Endothelial cell of umbilical vein (primary cell): ENCODE measurements at regions not wholly inside any gene's neighbourhood (a gene's known extent, or its start where the extent isn't known, plus 50 kb on each side); places are given as distances from the start of the nearest gene placed in this dataset.

Experiments used
- BruUV-seq: library from RNA; stranded (reverse); fragments of 400-500 nt; replicated peaks from 2 replicates; lab custom pipeline; 2021; lab: Mats Ljungman, UMichigan
- CTCF ChIA-PET: fragments of 300-600, 350-600 bp; sonication (Branson Sonifier 250); formaldehyde crosslinking; loops from one replicate; lab custom pipeline; 2021; ENCODE audit warnings: antibody characterized with exemption, inconsistent platforms; lab: Charles Lee
- POLR2A ChIA-PET: fragments of 300-600, 350-600 bp; sonication (Branson Sonifier 250); formaldehyde crosslinking; loops from one replicate; lab custom pipeline; 2021; ENCODE audit warnings: antibody characterized with exemption, inconsistent platforms; lab: Charles Lee
- DNase-seq: peaks from one replicate; pipeline ENCODE4 v3.0.0-alpha.2; 2011; ENCODE audit warnings: low read depth, low spot score
- FAIRE-seq: peaks from 2 replicates; lab custom pipeline; 2011; peaks lifted over from hg19 to GRCh38; lab: Jason Lieb, UNC
- H2AFZ ChIP-seq: 2 replicates; pipeline ENCODE4 v1.6.0; 2012; ENCODE audit warnings: low read depth, low read length, control low read depth, inconsistent platforms
- H3K27ac ChIP-seq: 2 replicates; pipeline ENCODE4 v1.5.1; 2011; ENCODE audit warnings: low read depth, mild to moderate bottlenecking, control low read depth, low read length, moderate library complexity; ENCODE audit not compliant: insufficient read depth
- H3K27me3 ChIP-seq, 2 experiments: 2 replicates each; pipeline versions ENCODE4 v1.6.0 to v1.6.1; 2011; ENCODE audit warnings: low read length in 2 of 2, mixed read lengths in 1 of 2; ENCODE audit not compliant: control insufficient read depth in 2 of 2, insufficient read depth in 2 of 2
- H3K36me3 ChIP-seq, 2 experiments: 2 replicates in 1 of 2; 3 replicates in 1 of 2; pipeline ENCODE4 v1.5.1; 2011; ENCODE audit warnings: low read length in 2 of 2, mild to moderate bottlenecking in 1 of 2, moderate library complexity in 1 of 2; ENCODE audit not compliant: control insufficient read depth in 2 of 2, insufficient read depth in 2 of 2; ENCODE audit errors: extremely low read depth in 1 of 2
- H3K4me1 ChIP-seq: 3 replicates; pipeline ENCODE4 v1.5.1; 2011; ENCODE audit warnings: mild to moderate bottlenecking, low read length; ENCODE audit not compliant: control insufficient read depth, insufficient read depth; ENCODE audit errors: extremely low read depth
- H3K4me2 ChIP-seq: 2 replicates; pipeline ENCODE4 v1.6.1; 2011; ENCODE audit warnings: low read length, control low read depth, mixed read lengths; ENCODE audit not compliant: insufficient read depth
- H3K4me3 ChIP-seq, 3 experiments: fragments of 200-600 bp in 1 of 3; sonication (generic), shearing (Covaris generic) in 1 of 3; replicated peaks in 1 of 3; 2 replicates each; pipeline ENCODE4 v1.5.1; 2011 to 2016; ENCODE audit warnings: control low read depth in 3 of 3, low read length in 3 of 3, mild to moderate bottlenecking in 2 of 3, inconsistent platforms in 1 of 3, low read depth in 1 of 3, moderate library complexity in 1 of 3; ENCODE audit not compliant: insufficient read depth in 1 of 3
- H3K79me2 ChIP-seq: 2 replicates; pipeline ENCODE4 v1.6.0; 2012; ENCODE audit warnings: low read length, inconsistent platforms; ENCODE audit not compliant: control insufficient read depth, insufficient read depth
- H3K9ac ChIP-seq: replicated peaks from 2 replicates; pipeline ENCODE3; 2011; ENCODE audit warnings: low read length, control low read depth; ENCODE audit not compliant: insufficient read depth; ENCODE audit errors: extremely low read depth
- H3K9me1 ChIP-seq: replicated peaks from 3 replicates; pipeline ENCODE4 v1.6.0; 2011; ENCODE audit warnings: mild to moderate bottlenecking, low read length; ENCODE audit not compliant: control insufficient read depth, insufficient read depth; ENCODE audit errors: extremely low read depth
- H3K9me3 ChIP-seq: replicated peaks from 2 replicates; pipeline ENCODE4 v1.5.1; 2012; ENCODE audit warnings: low read length, inconsistent platforms; ENCODE audit not compliant: control insufficient read depth, insufficient read depth
- H4K20me1 ChIP-seq: replicated peaks from 2 replicates; pipeline ENCODE3; 2011; ENCODE audit warnings: mild to moderate bottlenecking, low read length; ENCODE audit not compliant: control insufficient read depth, insufficient read depth; ENCODE audit errors: extremely low read depth
- dilution Hi-C: fragments of 300-500 bp; cut with MboI; formaldehyde crosslinking; loops from one replicate; pipeline ENCODE4 v1.15.0; 2019; ENCODE audit warnings: low sequenced_read_pairs; ENCODE audit not compliant: extremely low pct_ligation_motif_present
- intact Hi-C: fragments of 100-400 bp; cut with micrococcal nuclease; formaldehyde crosslinking; loops from one replicate; pipeline ENCODE4 v1.10.0; 2022
- TF ChIP-seq, protein P1 (sequence below), 2 donors: IDR thresholded peaks; 1 replicate in 1 of 2; 2 replicates in 1 of 2; pipeline ENCODE4 v1.5.1; 2011; ENCODE audit warnings: low read length in 2 of 2, mild to moderate bottlenecking in 2 of 2, moderate library complexity in 2 of 2, control low read depth in 1 of 2, inconsistent platforms in 1 of 2, low read depth in 1 of 2; ENCODE audit not compliant: insufficient read depth in 1 of 2; ENCODE audit errors: extremely low read depth in 1 of 2
- TF ChIP-seq, protein P2 (sequence below): IDR thresholded peaks from 2 replicates; pipeline ENCODE4 v1.6.1; 2011; ENCODE audit not compliant: insufficient read depth, insufficient read length

- H3K4me1 ChIP-seq: no peaks in the 10 kb centered on the region
- no peak overlapping the region for H3K27ac ChIP-seq
- DNase-seq (no peak), FAIRE-seq (no peak)
- H3K27me3 ChIP-seq: peaks cover 4 to 5% of the 10 kb centered on the region in 2 experiments
- intact Hi-C loops: no loop called here
- TF ChIP-seq, protein P1, sequence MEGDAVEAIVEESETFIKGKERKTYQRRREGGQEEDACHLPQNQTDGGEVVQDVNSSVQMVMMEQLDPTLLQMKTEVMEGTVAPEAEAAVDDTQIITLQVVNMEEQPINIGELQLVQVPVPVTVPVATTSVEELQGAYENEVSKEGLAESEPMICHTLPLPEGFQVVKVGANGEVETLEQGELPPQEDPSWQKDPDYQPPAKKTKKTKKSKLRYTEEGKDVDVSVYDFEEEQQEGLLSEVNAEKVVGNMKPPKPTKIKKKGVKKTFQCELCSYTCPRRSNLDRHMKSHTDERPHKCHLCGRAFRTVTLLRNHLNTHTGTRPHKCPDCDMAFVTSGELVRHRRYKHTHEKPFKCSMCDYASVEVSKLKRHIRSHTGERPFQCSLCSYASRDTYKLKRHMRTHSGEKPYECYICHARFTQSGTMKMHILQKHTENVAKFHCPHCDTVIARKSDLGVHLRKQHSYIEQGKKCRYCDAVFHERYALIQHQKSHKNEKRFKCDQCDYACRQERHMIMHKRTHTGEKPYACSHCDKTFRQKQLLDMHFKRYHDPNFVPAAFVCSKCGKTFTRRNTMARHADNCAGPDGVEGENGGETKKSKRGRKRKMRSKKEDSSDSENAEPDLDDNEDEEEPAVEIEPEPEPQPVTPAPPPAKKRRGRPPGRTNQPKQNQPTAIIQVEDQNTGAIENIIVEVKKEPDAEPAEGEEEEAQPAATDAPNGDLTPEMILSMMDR (IDR thresholded peaks at IDR 0.05; ENCODE audit: extremely low read depth in 1 of 2, insufficient read depth in 1 of 2, low read depth in 1 of 2, low read length in 2 of 2): no peak
- TF ChIP-seq, protein P2, sequence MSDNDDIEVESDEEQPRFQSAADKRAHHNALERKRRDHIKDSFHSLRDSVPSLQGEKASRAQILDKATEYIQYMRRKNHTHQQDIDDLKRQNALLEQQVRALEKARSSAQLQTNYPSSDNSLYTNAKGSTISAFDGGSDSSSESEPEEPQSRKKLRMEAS: no peak
- H2AFZ ChIP-seq: no peak overlapping the region
- no peaks in the 10 kb centered on the region for H3K79me2 ChIP-seq
- POLR2A ChIA-PET: no interaction called here
- dilution Hi-C loops: no loop called here
- no peak overlapping the region for H3K9ac ChIP-seq
- CTCF ChIA-PET: no interaction called here
- BruUV-seq: no TSS peak
- no peaks in the 10 kb centered on the region for H3K9me1 ChIP-seq
- no peak overlapping the region for H3K4me2 ChIP-seq
- H3K9me3 ChIP-seq: no peaks in the 10 kb centered on the region
- no peaks in the 10 kb centered on the region for H4K20me1 ChIP-seq
- H3K4me3 ChIP-seq: no peak overlapping the region
- no peaks in the 10 kb centered on the region for H3K36me3 ChIP-seq
These were observed 60.7 kb downstream of the CXCR4 start for GRCh38 chr2:136057023-136057801.
